GM18951 (cell line): ENCODE measurements at regions not wholly inside any gene's neighbourhood (a gene's known extent, or its start where the extent isn't known, plus 50 kb on each side); places are given as distances from the start of the nearest gene placed in this dataset.

Experiments
- POLR2A ChIP-seq: IDR thresholded peaks from 4 replicates; pipeline ENCODE4 v1.6.1; 2011; ENCODE audit warnings: mild to moderate bottlenecking; ENCODE audit not compliant: insufficient read length, insufficient read depth; ENCODE audit errors: extremely low read depth
- in situ Hi-C: fragments of 300-500 bp; cut with MboI; formaldehyde crosslinking; loops from one replicate; pipeline ENCODE4 v1.12.0; 2022; ENCODE audit warnings: low sequenced_read_pairs, mixed read lengths, inconsistent platforms; ENCODE audit not compliant: unreplicated experiment

- no peak for TF ChIP-seq POLR2A
- in situ Hi-C loops, result no loop called here
Observed at GRCh38 chr1:21342961-21343838, 52.9 kb upstream of the ECE1 start.

GRCh38 chr1:21341517-21342078 lies 51.3 kb upstream of the ECE1 start:
- in situ Hi-C loops, result no loop called here
- TF ChIP-seq POLR2A, result no peak

- TF ChIP-seq POLR2A, result no peak
- in situ Hi-C loops, result no loop called here
Observed at GRCh38 chr1:21341022-21341421, 50.8 kb upstream of the ECE1 start.

- in situ Hi-C loops, result no loop called here
- no peak for TF ChIP-seq POLR2A
Observed at GRCh38 chr1:21340230-21340945, 50.1 kb upstream of the ECE1 start.
